ENCODE measurements at regions not wholly inside any gene's neighbourhood (a gene's known extent, or its start where the extent isn't known, plus 50 kb on each side); places are given as distances from the start of the nearest gene placed in this dataset.

DNA sequence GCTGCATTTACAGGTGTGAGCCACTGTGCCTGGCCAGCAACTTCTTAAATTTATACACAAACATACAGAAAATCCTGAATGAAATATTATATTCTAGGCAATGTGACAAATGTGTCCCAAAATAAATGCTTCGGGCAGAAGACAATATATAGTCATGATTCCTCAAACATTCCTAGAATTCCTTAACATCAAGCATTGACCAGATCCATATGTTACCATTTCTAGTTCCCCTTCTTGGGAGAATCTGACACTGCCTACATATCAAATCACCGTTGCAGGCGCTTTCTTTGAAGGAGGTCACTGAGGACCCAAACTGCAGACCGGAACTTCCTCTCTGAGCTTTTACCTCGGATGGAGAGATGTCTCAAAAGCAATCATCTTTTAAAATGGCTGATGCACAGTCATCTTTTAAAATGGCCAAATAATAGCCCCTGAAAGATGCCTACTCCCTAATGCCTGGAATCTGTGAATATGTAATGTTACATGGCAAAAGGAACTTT, 323.5 kb downstream of the PHF14 start:
- no peak overlapping the region for H3K4me3 Mint-ChIP-seq (ENCODE audit: unreplicated experiment)
- no peak overlapping the region for H3K27ac Mint-ChIP-seq (ENCODE audit: unreplicated experiment)
- peaks cover 4% of the 10 kb centered on the region for H3K4me1 Mint-ChIP-seq (ENCODE audit: low read depth, unreplicated experiment)
- no peaks in the 10 kb centered on the region for H3K36me3 Mint-ChIP-seq (ENCODE audit: unreplicated experiment)
- no peak for DNase-seq
- TF ChIP-seq, protein P1, sequence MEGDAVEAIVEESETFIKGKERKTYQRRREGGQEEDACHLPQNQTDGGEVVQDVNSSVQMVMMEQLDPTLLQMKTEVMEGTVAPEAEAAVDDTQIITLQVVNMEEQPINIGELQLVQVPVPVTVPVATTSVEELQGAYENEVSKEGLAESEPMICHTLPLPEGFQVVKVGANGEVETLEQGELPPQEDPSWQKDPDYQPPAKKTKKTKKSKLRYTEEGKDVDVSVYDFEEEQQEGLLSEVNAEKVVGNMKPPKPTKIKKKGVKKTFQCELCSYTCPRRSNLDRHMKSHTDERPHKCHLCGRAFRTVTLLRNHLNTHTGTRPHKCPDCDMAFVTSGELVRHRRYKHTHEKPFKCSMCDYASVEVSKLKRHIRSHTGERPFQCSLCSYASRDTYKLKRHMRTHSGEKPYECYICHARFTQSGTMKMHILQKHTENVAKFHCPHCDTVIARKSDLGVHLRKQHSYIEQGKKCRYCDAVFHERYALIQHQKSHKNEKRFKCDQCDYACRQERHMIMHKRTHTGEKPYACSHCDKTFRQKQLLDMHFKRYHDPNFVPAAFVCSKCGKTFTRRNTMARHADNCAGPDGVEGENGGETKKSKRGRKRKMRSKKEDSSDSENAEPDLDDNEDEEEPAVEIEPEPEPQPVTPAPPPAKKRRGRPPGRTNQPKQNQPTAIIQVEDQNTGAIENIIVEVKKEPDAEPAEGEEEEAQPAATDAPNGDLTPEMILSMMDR (IDR thresholded peaks at IDR 0.05; ENCODE audit: partially characterized antibody, unreplicated experiment): no peak
- no peaks in the 10 kb centered on the region for H3K27me3 Mint-ChIP-seq (ENCODE audit: unreplicated experiment)
- H3K9me3 Mint-ChIP-seq (ENCODE audit: unreplicated experiment): no peaks in the 10 kb centered on the region

DNA sequence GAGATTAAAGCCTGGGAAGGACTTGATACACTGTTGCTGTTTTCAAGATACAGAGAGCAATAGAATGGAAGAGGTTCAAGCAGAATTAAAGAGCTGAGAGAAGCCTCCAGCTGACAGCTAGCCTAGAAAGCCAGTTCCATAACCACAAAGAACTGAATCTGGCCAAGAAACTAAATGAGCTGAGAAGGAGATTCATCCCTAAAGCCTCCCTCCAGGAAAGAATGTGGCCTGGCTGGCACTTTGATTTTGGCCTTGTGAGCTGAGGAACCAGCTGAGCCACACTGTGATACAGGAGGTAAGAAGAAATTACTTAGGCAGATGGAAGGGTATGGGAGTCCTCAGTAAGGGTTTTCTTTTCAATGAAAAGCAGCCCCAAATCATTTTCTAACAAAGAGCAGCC, 324.1 kb downstream of the PHF14 start:
- H3K36me3 Mint-ChIP-seq (ENCODE audit: unreplicated experiment): no peaks in the 10 kb centered on the region
- H3K4me3 Mint-ChIP-seq (ENCODE audit: unreplicated experiment): no peak overlapping the region
- H3K27ac Mint-ChIP-seq (ENCODE audit: unreplicated experiment): no peak overlapping the region
- no peaks in the 10 kb centered on the region for H3K27me3 Mint-ChIP-seq (ENCODE audit: unreplicated experiment)
- peaks cover 4% of the 10 kb centered on the region for H3K4me1 Mint-ChIP-seq (ENCODE audit: low read depth, unreplicated experiment)
- no peaks in the 10 kb centered on the region for H3K9me3 Mint-ChIP-seq (ENCODE audit: unreplicated experiment)
- no peak for DNase-seq
- TF ChIP-seq, protein P1 (IDR thresholded peaks at IDR 0.05; ENCODE audit: partially characterized antibody, unreplicated experiment): no peak

DNA sequence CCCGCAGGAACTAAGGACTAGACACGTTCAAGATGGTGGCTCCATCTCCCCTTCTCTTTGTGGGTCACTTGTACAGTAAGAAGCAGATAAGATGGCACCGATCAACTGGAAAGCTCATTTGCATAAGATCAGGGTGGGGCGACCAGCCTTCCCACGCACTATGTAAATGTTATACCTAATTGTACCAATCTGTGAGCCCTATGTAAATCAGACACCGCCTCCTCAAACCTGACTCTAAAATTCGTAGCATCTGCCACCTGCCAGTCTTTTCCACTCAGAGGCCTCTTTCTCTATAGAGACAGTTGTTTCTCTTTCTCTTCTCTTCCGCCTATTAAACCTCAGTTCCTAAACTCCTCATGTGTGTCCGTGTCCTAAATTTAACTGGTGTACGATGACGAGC, 324.5 kb downstream of the PHF14 start:
- H3K4me3 Mint-ChIP-seq (ENCODE audit: unreplicated experiment): no peak overlapping the region
- DNase-seq: no peak
- TF ChIP-seq, protein P1 (IDR thresholded peaks at IDR 0.05; ENCODE audit: partially characterized antibody, unreplicated experiment): no peak
- no peaks in the 10 kb centered on the region for H3K36me3 Mint-ChIP-seq (ENCODE audit: unreplicated experiment)
- no peak overlapping the region for H3K27ac Mint-ChIP-seq (ENCODE audit: unreplicated experiment)
- H3K27me3 Mint-ChIP-seq (ENCODE audit: unreplicated experiment): no peaks in the 10 kb centered on the region
- no peaks in the 10 kb centered on the region for H3K9me3 Mint-ChIP-seq (ENCODE audit: unreplicated experiment)
- peaks cover 4% of the 10 kb centered on the region for H3K4me1 Mint-ChIP-seq (ENCODE audit: low read depth, unreplicated experiment)

DNA sequence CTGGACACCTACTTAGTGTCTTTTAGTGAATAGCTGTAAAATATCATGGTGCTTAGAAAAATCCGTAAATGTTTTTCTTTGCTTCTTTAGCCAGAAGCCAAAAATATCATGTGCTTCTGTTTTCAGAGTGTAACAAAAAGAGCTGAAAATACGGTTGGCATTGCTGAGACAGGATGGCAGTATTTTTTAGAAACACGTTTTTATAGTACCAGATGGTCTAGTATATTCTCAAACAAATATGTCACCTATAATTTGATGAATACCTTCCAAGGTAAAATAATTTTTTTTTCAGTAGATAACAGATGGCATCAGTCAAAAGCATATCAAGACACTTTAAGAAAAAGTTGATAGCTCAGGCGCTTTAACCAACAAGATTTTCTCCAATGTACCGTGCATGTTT, 326.6 kb downstream of the PHF14 start:
- DNase-seq: no peak

DNA sequence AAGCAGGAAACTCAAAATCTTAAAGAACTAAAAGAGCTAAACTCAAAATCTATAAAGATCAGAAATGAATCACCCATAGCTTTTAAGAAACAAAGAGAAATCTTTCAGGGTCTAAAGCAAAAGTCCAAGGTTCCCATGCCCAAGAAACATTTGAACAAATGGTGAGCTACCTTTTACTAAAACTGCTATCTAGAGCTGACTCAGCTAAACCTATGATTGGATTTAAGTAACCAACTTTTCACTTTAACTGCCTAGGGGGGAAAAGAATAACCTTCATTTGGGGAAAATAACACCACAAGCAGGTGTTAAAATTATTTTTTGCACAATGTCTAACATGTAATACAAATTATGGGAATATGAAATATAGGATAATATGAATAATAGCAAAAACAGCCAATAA, 328.4 kb downstream of the PHF14 start:
- Mint-ChIP-seq H3K4me3 (ENCODE audit: unreplicated experiment) (no peak overlapping the region), H3K9me3 (ENCODE audit: unreplicated experiment) (no peaks in the 10 kb centered on the region), H3K27me3 (ENCODE audit: unreplicated experiment) (no peaks in the 10 kb centered on the region), H3K36me3 (ENCODE audit: unreplicated experiment) (no peaks in the 10 kb centered on the region), H3K27ac (ENCODE audit: unreplicated experiment) (no peak overlapping the region), H3K4me1 (ENCODE audit: low read depth, unreplicated experiment) (peaks cover 4% of the 10 kb centered on the region)
- TF ChIP-seq, protein P1 (IDR thresholded peaks at IDR 0.05; ENCODE audit: partially characterized antibody, unreplicated experiment): no peak
- no peak for DNase-seq

More for the DNA sequence above, 326.6 kb downstream of the PHF14 start:
- H3K9me3 Mint-ChIP-seq (ENCODE audit: unreplicated experiment): no peaks in the 10 kb centered on the region
- H3K4me1 Mint-ChIP-seq (ENCODE audit: low read depth, unreplicated experiment): peaks cover 4% of the 10 kb centered on the region
- no peak overlapping the region for H3K4me3 Mint-ChIP-seq (ENCODE audit: unreplicated experiment)
- H3K27me3 Mint-ChIP-seq (ENCODE audit: unreplicated experiment): no peaks in the 10 kb centered on the region
- H3K27ac Mint-ChIP-seq (ENCODE audit: unreplicated experiment): no peak overlapping the region
- TF ChIP-seq, protein P1 (IDR thresholded peaks at IDR 0.05; ENCODE audit: partially characterized antibody, unreplicated experiment): no peak
- no peaks in the 10 kb centered on the region for H3K36me3 Mint-ChIP-seq (ENCODE audit: unreplicated experiment)

Measured in glutamatergic neuron (in vitro differentiated cells).